ENCODE measurements at regions not wholly inside any gene's neighbourhood (a gene's known extent, or its start where the extent isn't known, plus 50 kb on each side); places are given as distances from the start of the nearest gene placed in this dataset.

GRCh38 chr9:7387840-7388239, 411.7 kb downstream of the DMAC1 start:
- DNase-seq = no peak

- no peak for DNase-seq
Observed at GRCh38 chr9:7382304-7382703, 417.3 kb downstream of the DMAC1 start.

GRCh38 chr9:7377489-7377888, 422.1 kb downstream of the DMAC1 start:
- no peak for DNase-seq

GRCh38 chr9:7376833-7377232, 422.7 kb downstream of the DMAC1 start:
- DNase-seq = no peak

GRCh38 chr9:7376213-7376612, 423.4 kb downstream of the DMAC1 start:
- DNase-seq = no peak

GRCh38 chr9:7375013-7375511, 424.5 kb downstream of the DMAC1 start:
- no peak for DNase-seq

GRCh38 chr9:7370988-7371387, 428.6 kb downstream of the DMAC1 start:
- DNase-seq = no peak

GRCh38 chr9:7370381-7370780, 429.2 kb downstream of the DMAC1 start:
- no peak for DNase-seq

- no peak for DNase-seq
Observed at GRCh38 chr9:7369384-7369821, 430.2 kb downstream of the DMAC1 start.

GRCh38 chr9:7368410-7369292, 430.9 kb downstream of the DMAC1 start:
- no peak for DNase-seq

- no peak for DNase-seq
Observed at GRCh38 chr9:7367726-7368125, 431.9 kb downstream of the DMAC1 start.

GRCh38 chr9:7366121-7366520, 433.5 kb downstream of the DMAC1 start:
- DNase-seq = no peak

- DNase-seq = no peak
Observed at GRCh38 chr9:7363777-7364477, 435.7 kb downstream of the DMAC1 start.

- DNase-seq = no peak
Observed at GRCh38 chr9:7360513-7360912, 439.1 kb downstream of the DMAC1 start.

GRCh38 chr9:7358876-7359275, 440.7 kb downstream of the DMAC1 start:
- no peak for DNase-seq

GRCh38 chr9:7354704-7355103, 444.9 kb downstream of the DMAC1 start:
- DNase-seq = no peak

- no peak for DNase-seq
Observed at GRCh38 chr9:7348692-7349091, 450.9 kb downstream of the DMAC1 start.

- no peak for DNase-seq
Observed at GRCh38 chr9:7347556-7347955, 452.0 kb downstream of the DMAC1 start.

- DNase-seq = no peak
Observed at GRCh38 chr9:7346144-7346543, 453.4 kb downstream of the DMAC1 start.

GRCh38 chr9:7342736-7343135, 456.8 kb downstream of the DMAC1 start:
- DNase-seq = no peak

- no peak for DNase-seq
Observed at GRCh38 chr9:7342229-7342628, 457.3 kb downstream of the DMAC1 start.

GRCh38 chr9:7341571-7341970, 458.0 kb downstream of the DMAC1 start:
- DNase-seq = no peak

GRCh38 chr9:7340451-7340850, 459.1 kb downstream of the DMAC1 start:
- no peak for DNase-seq
